Skeletal muscle tissue (tissue), 3 donors: ENCODE measurements at regions not wholly inside any gene's neighbourhood (a gene's known extent, or its start where the extent isn't known, plus 50 kb on each side); places are given as distances from the start of the nearest gene placed in this dataset.
"Not testable (repeated sequence)": the region's sequence is repeated elsewhere in the genome, so short reads cannot be mapped to it uniquely, and the experiment has no call there.

Experiments used
- H3K27ac ChIP-seq: one replicate; pipeline ENCODE4 v1.7.0; 2013; ENCODE audit warnings: mild to moderate bottlenecking, low read depth, low read length, inconsistent platforms
- H3K27me3 ChIP-seq, 3 donors: one replicate each; pipeline ENCODE4 v1.7.0; 2013; ENCODE audit warnings: low read length in 3 of 3; ENCODE audit not compliant: control insufficient read depth in 3 of 3, insufficient read depth in 3 of 3
- H3K36me3 ChIP-seq, 3 donors: one replicate each; pipeline ENCODE4 v1.7.0; 2013; ENCODE audit warnings: low read length in 3 of 3; ENCODE audit not compliant: control insufficient read depth in 3 of 3, insufficient read depth in 3 of 3
- H3K4me1 ChIP-seq, 3 donors: one replicate each; pipeline ENCODE4 v1.7.0; 2013; ENCODE audit warnings: low read length in 3 of 3, mild to moderate bottlenecking in 3 of 3; ENCODE audit not compliant: control insufficient read depth in 3 of 3, insufficient read depth in 3 of 3
- H3K4me3 ChIP-seq, 3 donors: one replicate each; pipeline ENCODE4 v1.7.0; 2013; ENCODE audit warnings: low read length in 3 of 3
- H3K9ac ChIP-seq, 3 donors: one replicate each; pipeline ENCODE4 v1.7.0; 2013; ENCODE audit warnings: low read length in 3 of 3, mild to moderate bottlenecking in 3 of 3, moderate library complexity in 2 of 3, low read depth in 1 of 3
- H3K9me3 ChIP-seq, 3 donors: one replicate each; pipeline ENCODE4 v1.7.0; 2013; ENCODE audit warnings: low read length in 3 of 3; ENCODE audit not compliant: control insufficient read depth in 3 of 3
- donor health status: Osteomylitis.

DNA sequence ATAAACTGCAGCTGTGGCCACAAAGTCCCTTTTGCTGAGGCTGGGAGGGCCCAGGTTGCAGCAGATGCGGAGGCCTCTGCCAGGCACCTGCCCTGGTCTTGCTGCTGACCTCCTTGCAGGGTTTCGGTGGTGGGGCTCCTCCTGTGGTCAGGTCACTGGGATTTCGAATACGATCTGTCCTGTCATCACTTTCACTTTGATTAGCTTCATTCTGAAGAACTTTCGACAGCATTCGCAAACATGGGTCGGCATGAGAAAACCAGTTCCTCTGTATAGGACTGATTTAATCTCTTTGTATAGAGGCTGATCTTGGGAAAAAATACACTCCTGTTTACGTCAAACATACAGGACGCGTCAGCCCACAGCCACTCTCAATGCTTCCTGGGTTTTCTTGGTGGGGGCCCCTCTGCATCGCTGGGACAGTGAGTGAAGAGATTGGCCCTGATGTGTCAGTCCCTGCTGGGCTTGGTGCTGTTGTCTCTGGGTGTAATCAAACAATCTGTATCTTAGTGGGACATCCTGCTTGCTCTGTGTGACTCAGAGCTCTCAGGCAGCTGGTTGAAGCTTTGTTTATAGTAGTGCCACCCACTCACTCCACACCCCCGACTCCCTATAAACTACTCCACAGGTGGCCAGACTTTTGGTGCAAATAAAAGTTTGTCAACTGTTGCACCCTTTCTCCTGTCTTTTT lies 209.4 kb upstream of the CXCR4 start:
- Histone ChIP-seq H3K4me1 (no peaks in the 10 kb centered on the region), H3K27ac (no peak overlapping the region), H3K36me3 (no peaks in the 10 kb centered on the region), H3K9ac (peak overlapping the region in 1 of 3 donors; percentile 23), H3K4me3 (peak overlapping the region in 2 of 3 donors; percentile 2 to 34), H3K27me3 (peaks cover 0 to 4% (median 2%) of the 10 kb centered on the region in 3 donors), H3K9me3 (no peaks in the 10 kb centered on the region)

DNA sequence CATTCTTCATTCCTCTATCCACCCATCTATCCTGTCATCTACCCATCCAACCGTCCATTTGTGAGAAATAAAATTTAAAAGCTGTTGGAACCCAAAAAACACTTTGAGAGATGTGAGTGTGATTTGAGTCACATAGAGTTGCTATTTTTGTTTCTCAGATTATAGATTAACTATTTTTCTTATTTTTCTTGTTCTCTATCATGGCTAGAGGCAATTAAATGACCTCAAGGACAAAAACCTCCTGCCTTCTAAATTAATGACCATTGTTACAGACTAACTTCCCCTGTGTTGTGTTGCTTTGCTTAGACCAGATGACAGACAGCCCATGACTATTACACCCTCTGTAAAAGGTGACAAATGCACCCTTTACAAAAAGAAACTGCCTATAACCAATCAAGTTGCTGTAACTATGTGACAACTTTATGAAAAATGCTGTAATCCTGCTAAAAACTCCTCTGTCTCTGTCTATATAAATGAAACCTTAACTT lies 207.9 kb upstream of the CXCR4 start:
- H3K36me3 ChIP-seq = no peaks in the 10 kb centered on the region
- no peaks in the 10 kb centered on the region for H3K4me1 ChIP-seq
- H3K27me3 ChIP-seq = peaks cover 0 to 2% (median 0%) of the 10 kb centered on the region in 3 donors
- H3K9ac ChIP-seq = no peak overlapping the region
- H3K4me3 ChIP-seq = no peak overlapping the region
- no peaks in the 10 kb centered on the region for H3K9me3 ChIP-seq
- H3K27ac ChIP-seq = no peak overlapping the region

DNA sequence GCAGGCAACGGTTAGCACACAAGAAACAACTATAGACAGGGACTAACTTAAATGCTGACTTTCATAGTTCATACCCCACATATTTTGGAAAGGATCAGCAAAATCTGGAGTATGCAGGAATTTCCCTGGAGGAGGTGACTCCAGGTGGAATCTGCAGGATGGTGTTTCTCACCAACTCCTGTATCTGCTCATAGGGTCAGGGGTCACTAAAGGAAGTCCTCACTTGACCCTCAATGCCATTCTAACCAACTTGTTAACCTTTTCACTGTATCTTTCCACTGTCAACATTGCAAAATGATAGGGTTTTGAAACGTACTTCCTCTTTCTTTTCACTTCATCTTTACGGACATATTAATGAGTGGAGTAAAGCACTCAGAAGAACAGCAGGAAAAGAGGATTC lies 207.0 kb upstream of the CXCR4 start:
- H3K4me3 ChIP-seq = no peak overlapping the region
- no peaks in the 10 kb centered on the region for H3K9me3 ChIP-seq
- no peak overlapping the region for H3K9ac ChIP-seq
- H3K4me1 ChIP-seq = no peaks in the 10 kb centered on the region
- no peaks in the 10 kb centered on the region for H3K36me3 ChIP-seq
- H3K27me3 ChIP-seq = peaks cover 0 to 2% (median 0%) of the 10 kb centered on the region in 3 donors
- H3K27ac ChIP-seq = no peak overlapping the region

- Histone ChIP-seq H3K36me3 (no peaks in the 10 kb centered on the region), H3K27ac (no peak overlapping the region), H3K9ac (no peak overlapping the region), H3K27me3 (peaks cover 0 to 2% (median 0%) of the 10 kb centered on the region in 3 donors), H3K4me3 (no peak overlapping the region), H3K9me3 (no peaks in the 10 kb centered on the region), H3K4me1 (no peaks in the 10 kb centered on the region)
Observed at GRCh38 chr2:136323935-136324334, 206.0 kb upstream of the CXCR4 start.

DNA sequence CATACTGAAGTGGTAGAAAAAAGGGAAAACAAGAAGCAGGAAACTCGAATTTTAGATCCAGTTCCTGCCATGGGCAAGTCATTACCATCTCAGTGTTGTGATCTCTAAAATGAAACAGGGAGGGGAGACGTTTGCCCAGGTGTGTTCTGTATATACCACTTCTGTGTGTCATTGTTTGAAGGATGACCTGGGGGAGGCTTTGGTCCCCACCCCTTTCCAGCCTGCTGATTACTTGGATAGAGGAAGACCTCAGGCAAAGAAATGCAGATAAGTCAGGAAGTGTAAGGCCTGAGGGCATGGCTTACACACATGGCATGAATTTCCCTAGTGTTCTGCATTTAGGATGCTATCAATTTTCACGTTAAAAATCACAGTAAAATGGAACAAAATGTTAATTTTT lies 205.2 kb upstream of the CXCR4 start:
- H3K9ac ChIP-seq = no peak overlapping the region
- H3K9me3 ChIP-seq = no peaks in the 10 kb centered on the region
- H3K27me3 ChIP-seq = peaks cover 0 to 2% (median 0%) of the 10 kb centered on the region in 3 donors
- no peak overlapping the region for H3K4me3 ChIP-seq
- no peaks in the 10 kb centered on the region for H3K36me3 ChIP-seq
- H3K4me1 ChIP-seq = no peaks in the 10 kb centered on the region
- no peak overlapping the region for H3K27ac ChIP-seq

GRCh38 chr2:136322428-136322827 lies 204.5 kb upstream of the CXCR4 start:
- Histone ChIP-seq H3K9ac (no peak overlapping the region), H3K27me3 (peaks cover 0 to 2% (median 0%) of the 10 kb centered on the region in 3 donors), H3K27ac (no peak overlapping the region)

GRCh38 chr2:136319651-136320050 lies 201.7 kb upstream of the CXCR4 start:
- Histone ChIP-seq H3K4me1 (no peaks in the 10 kb centered on the region), H3K27ac (no peak overlapping the region), H3K36me3 (no peaks in the 10 kb centered on the region), H3K9me3 (no peaks in the 10 kb centered on the region), H3K9ac (no peak overlapping the region), H3K27me3 (peaks cover 0 to 2% (median 0%) of the 10 kb centered on the region in 3 donors), H3K4me3 (no peak overlapping the region)

More at GRCh38 chr2:136322428-136322827, 204.5 kb upstream of the CXCR4 start:
- Histone ChIP-seq H3K4me1 (no peaks in the 10 kb centered on the region), H3K36me3 (no peaks in the 10 kb centered on the region), H3K4me3 (no peak overlapping the region), H3K9me3 (no peaks in the 10 kb centered on the region)

GRCh38 chr2:136319237-136319636 lies 201.3 kb upstream of the CXCR4 start:
- H3K27me3 ChIP-seq = peaks cover 0 to 2% (median 0%) of the 10 kb centered on the region in 3 donors
- H3K4me3 ChIP-seq = no peak overlapping the region
- no peak overlapping the region for H3K9ac ChIP-seq
- no peaks in the 10 kb centered on the region for H3K4me1 ChIP-seq
- no peaks in the 10 kb centered on the region for H3K36me3 ChIP-seq
- H3K9me3 ChIP-seq = no peaks in the 10 kb centered on the region
- H3K27ac ChIP-seq = no peak overlapping the region

DNA sequence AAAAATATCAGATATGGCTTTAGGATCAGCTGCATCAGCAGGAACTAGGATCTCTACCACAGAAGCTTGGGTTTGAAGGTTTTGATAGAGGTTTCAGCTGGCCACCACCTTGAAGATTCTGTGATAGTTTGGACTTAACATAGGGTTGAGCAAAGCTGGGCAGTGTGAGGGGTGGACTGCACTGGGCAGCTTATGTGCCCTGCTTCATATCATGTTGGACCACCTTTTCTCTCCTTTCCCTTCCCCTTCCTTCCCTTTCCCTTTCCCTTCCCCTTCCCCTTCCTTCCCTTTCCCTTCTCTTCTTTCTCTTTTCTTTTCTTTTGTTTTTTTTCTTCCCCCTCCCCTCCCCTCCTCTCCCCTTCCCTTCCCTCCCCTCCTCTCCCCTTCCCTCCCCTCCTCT lies 196.3 kb upstream of the CXCR4 start:
- Histone ChIP-seq H3K27me3 (no peaks in the 10 kb centered on the region), H3K36me3 (no peaks in the 10 kb centered on the region), H3K27ac (no peak overlapping the region), H3K9me3 (no peaks in the 10 kb centered on the region), H3K9ac (no peak overlapping the region), H3K4me3 (no peak overlapping the region), H3K4me1 (no peaks in the 10 kb centered on the region)

DNA sequence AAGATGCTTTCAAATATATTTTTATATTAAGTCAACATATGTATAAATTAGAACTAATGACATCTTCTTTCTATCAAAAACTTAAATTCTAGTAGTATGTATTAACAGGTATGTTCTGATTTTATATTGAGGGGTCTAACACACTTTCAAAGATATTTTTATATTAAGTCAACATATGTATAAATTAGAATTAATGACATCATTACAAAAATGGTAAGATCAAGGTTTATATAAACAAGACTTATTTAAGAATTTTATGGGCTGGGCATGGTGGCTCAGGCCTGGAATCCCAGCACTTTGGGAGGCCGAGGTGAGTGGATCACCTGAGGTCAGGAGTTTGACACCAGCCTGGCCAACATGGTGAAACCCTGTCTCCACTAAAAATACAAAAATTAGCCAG lies 194.6 kb upstream of the CXCR4 start:
- H3K4me3 ChIP-seq, H3K27ac ChIP-seq, H3K4me1 ChIP-seq, H3K9me3 ChIP-seq, H3K27me3 ChIP-seq, H3K9ac ChIP-seq, H3K36me3 ChIP-seq: not testable (repeated sequence)
